B cell (primary cell): ENCODE measurements at regions not wholly inside any gene's neighbourhood (a gene's known extent, or its start where the extent isn't known, plus 50 kb on each side); places are given as distances from the start of the nearest gene placed in this dataset.

ENCODE experiments used
- ATAC-seq: fragments of 200-7000 bp; cut with Tn5 transposase; one replicate; pipeline ENCODE4 v1.10.0; 2021; ENCODE audit warnings: low read depth, mild to moderate bottlenecking, moderate number of reproducible peaks, moderate library complexity
- CTCF ChIA-PET: fragments of 350-600 bp; sonication (Branson Sonifier 250); formaldehyde crosslinking; loops from one replicate; lab custom pipeline; 2021; ENCODE audit warnings: antibody characterized with exemption, inconsistent platforms; lab: Charles Lee
- POLR2A ChIA-PET: fragments of 350-600 bp; sonication (Branson Sonifier 250); formaldehyde crosslinking; loops from one replicate; lab custom pipeline; 2021; ENCODE audit warnings: antibody characterized with exemption; lab: Charles Lee
- DNase-seq: peaks from one replicate; pipeline ENCODE4 v3.0.0; 2013
- H2AFZ ChIP-seq: 2 replicates; pipeline ENCODE4 v1.6.1; 2012; ENCODE audit warnings: mild to moderate bottlenecking, low read depth, low read length; ENCODE audit not compliant: insufficient read depth, poor library complexity, severe bottlenecking
- H3K27ac ChIP-seq, 2 donors: 1 replicate in 1 of 2; 2 replicates in 1 of 2; pipeline ENCODE4 v1.5.1; 2012 to 2013; ENCODE audit warnings: low read length in 2 of 2, mild to moderate bottlenecking in 2 of 2, moderate library complexity in 1 of 2
- H3K27me3 ChIP-seq, 4 experiments: fragments of 200-600 bp in 1 of 4; sonication (generic) in 1 of 4; replicated peaks in 1 of 4; 1 replicate in 2 of 4; 2 replicates in 2 of 4; pipeline versions ENCODE4 v1.6.1 to v1.7.0; 2013 to 2016; ENCODE audit warnings: low read length in 3 of 4, mild to moderate bottlenecking in 2 of 4, mixed read lengths in 1 of 4, moderate library complexity in 1 of 4; ENCODE audit not compliant: insufficient read depth in 4 of 4, control insufficient read depth in 3 of 4; ENCODE audit errors: control extremely low read depth in 1 of 4
- H3K36me3 ChIP-seq, 2 experiments: replicated peaks in 1 of 2; 1 replicate in 1 of 2; 2 replicates in 1 of 2; pipeline versions ENCODE4 v1.6.1 to v1.7.1; 2013; ENCODE audit warnings: low read length in 1 of 2; ENCODE audit not compliant: insufficient read depth in 2 of 2, control insufficient read depth in 1 of 2; ENCODE audit errors: control extremely low read depth in 1 of 2, extremely low read depth in 1 of 2
- H3K4me1 ChIP-seq, 2 donors: fragments of 200-600 bp in 1 of 2; sonication (generic) in 1 of 2; 1 replicate in 1 of 2; 2 replicates in 1 of 2; pipeline versions ENCODE4 v1.5.1 to v1.6.1; 2013 to 2017; ENCODE audit warnings: low read length in 2 of 2; ENCODE audit not compliant: control insufficient read depth in 2 of 2, insufficient read depth in 2 of 2
- H3K4me2 ChIP-seq: replicated peaks from 2 replicates; pipeline ENCODE3; 2012; ENCODE audit warnings: mild to moderate bottlenecking, low read depth, low read length; ENCODE audit not compliant: poor library complexity, severe bottlenecking
- H3K4me3 ChIP-seq, 5 experiments: fragments of 200-600 bp in 1 of 5; sonication (generic) in 1 of 5; 1 replicate in 3 of 5; 2 replicates in 2 of 5; pipeline versions ENCODE4 v1.5.1 to v1.7.0; 2011 to 2016; ENCODE audit warnings: low read length in 4 of 5, mild to moderate bottlenecking in 4 of 5, low read depth in 2 of 5, control low read depth in 1 of 5, moderate library complexity in 1 of 5; ENCODE audit not compliant: insufficient read depth in 1 of 5; ENCODE audit errors: control extremely low read depth in 1 of 5, extremely low read depth in 1 of 5
- H3K79me2 ChIP-seq: fragments of 200-600 bp; sonication (generic); one replicate; pipeline ENCODE4 v1.6.0; 2016; ENCODE audit warnings: low read length; ENCODE audit not compliant: control insufficient read depth, insufficient read depth
- H3K9ac ChIP-seq: fragments of 200-600 bp; sonication (generic); 2 replicates; pipeline ENCODE4 v1.6.1; 2017; ENCODE audit warnings: mild to moderate bottlenecking, low read length, moderate library complexity
- H3K9me3 ChIP-seq, 3 donors: one replicate each; pipeline versions ENCODE4 v1.6.1 to v1.7.1; 2013; ENCODE audit warnings: low read length in 2 of 3; ENCODE audit not compliant: control insufficient read depth in 2 of 3, insufficient read depth in 1 of 3; ENCODE audit errors: control extremely low read depth in 1 of 3
- H4K20me1 ChIP-seq: 2 replicates; pipeline ENCODE4 v1.6.0; 2012; ENCODE audit warnings: mild to moderate bottlenecking, low read length; ENCODE audit not compliant: insufficient read depth, control insufficient read depth, poor library complexity, severe bottlenecking
- H3K27ac Mint-ChIP-seq: one replicate; pipeline ENCODE4 v1.8.0; 2021; ENCODE audit warnings: mixed read lengths
- H3K27me3 Mint-ChIP-seq: one replicate; pipeline ENCODE4 v1.8.0; 2021; ENCODE audit warnings: mixed read lengths
- H3K4me1 Mint-ChIP-seq: one replicate; pipeline ENCODE4 v1.8.0; 2021; ENCODE audit warnings: mixed read lengths
- H3K4me3 Mint-ChIP-seq: one replicate; pipeline ENCODE4 v1.8.0; 2021; ENCODE audit warnings: mixed read lengths
- H3K9me3 Mint-ChIP-seq: one replicate; pipeline ENCODE4 v1.8.0; 2022; ENCODE audit warnings: mixed read lengths; ENCODE audit not compliant: insufficient read depth
- CTCF ChIP-seq: fragments of 200-600 bp; IDR thresholded peaks from one replicate; pipeline ENCODE4 v1.8.0; 2022; ENCODE audit warnings: antibody characterized with exemption, mild to moderate bottlenecking
- EZH2 ChIP-seq: IDR thresholded peaks from 2 replicates; pipeline ENCODE4 v1.6.1; 2012; ENCODE audit warnings: borderline replicate concordance, low read depth, mild to moderate bottlenecking, moderate library complexity, low read length; ENCODE audit not compliant: insufficient read depth, poor library complexity, severe bottlenecking
- WGBS: methylation state at CpG from one replicate; pipeline ENCODE4 v1.1.5; 2013; ENCODE audit warnings: missing lambda C conversion rate; ENCODE audit not compliant: insufficient coverage; 5-methylcytosine and 5-hydroxymethylcytosine counted together
- intact Hi-C: fragments of 100-400 bp; cut with micrococcal nuclease; formaldehyde crosslinking; loops from one replicate; pipeline ENCODE4 v1.10.0; 2022

- Histone ChIP-seq H3K4me1 (no peaks in the 10 kb centered on the region), H3K27ac (no peak overlapping the region), H3K9ac (no peak overlapping the region), H3K36me3 (no peaks in the 10 kb centered on the region), H3K79me2 (no peaks in the 10 kb centered on the region), H3K4me3 (no peak overlapping the region), H2AFZ (no peak overlapping the region), H3K27me3 (no peaks in the 10 kb centered on the region), H3K4me2 (no peak overlapping the region), H4K20me1 (no peaks in the 10 kb centered on the region), H3K9me3 (no peaks in the 10 kb centered on the region)
- DNase-seq (no peak), ATAC-seq (no peak)
- H3K4me3 Mint-ChIP-seq: no peak overlapping the region
- no peaks in the 10 kb centered on the region for H3K27me3 Mint-ChIP-seq
- peaks cover 3% of the 10 kb centered on the region for H3K9me3 Mint-ChIP-seq
- WGBS: 47% methylated on average over 3 of the region's 8 CpGs
- TF ChIP-seq CTCF (no peak), EZH2 (no peak)
- intact Hi-C loops: no loop called here
- ChIA-PET POLR2A (no interaction called here), CTCF (no interaction called here)
- no peaks in the 10 kb centered on the region for H3K4me1 Mint-ChIP-seq
- H3K27ac Mint-ChIP-seq: no peak overlapping the region
Observed at GRCh38 chr4:182189103-182189878, 53.9 kb upstream of the TENM3 start.

- Histone ChIP-seq H3K4me3 (no peak overlapping the region), H3K9me3 (no peaks in the 10 kb centered on the region), H3K36me3 (no peaks in the 10 kb centered on the region), H3K9ac (no peak overlapping the region), H3K4me2 (no peak overlapping the region), H3K27ac (no peak overlapping the region), H3K4me1 (no peaks in the 10 kb centered on the region), H4K20me1 (no peaks in the 10 kb centered on the region), H2AFZ (no peak overlapping the region), H3K79me2 (no peaks in the 10 kb centered on the region), H3K27me3 (no peaks in the 10 kb centered on the region)
- ATAC-seq: no peak
- TF ChIP-seq CTCF (no peak), EZH2 (no peak)
- POLR2A ChIA-PET: no interaction called here
- no peak overlapping the region for H3K27ac Mint-ChIP-seq
- 83% methylated on average over 8 of the region's 8 CpGs for WGBS
- no peaks in the 10 kb centered on the region for H3K27me3 Mint-ChIP-seq
- H3K4me3 Mint-ChIP-seq: no peak overlapping the region
- H3K4me1 Mint-ChIP-seq: no peaks in the 10 kb centered on the region
- intact Hi-C loops: no loop called here
- peaks cover 3% of the 10 kb centered on the region for H3K9me3 Mint-ChIP-seq
- no peak for DNase-seq
- CTCF ChIA-PET: no interaction called here
Observed at GRCh38 chr4:182190306-182190705, 52.9 kb upstream of the TENM3 start.
